A673 (cell line): ENCODE measurements at regions not wholly inside any gene's neighbourhood (a gene's known extent, or its start where the extent isn't known, plus 50 kb on each side); places are given as distances from the start of the nearest gene placed in this dataset.

Experiments
- BruUV-seq: library from RNA; stranded (reverse); fragments of 400-500 nt; replicated peaks from 2 replicates; lab custom pipeline; 2021; lab: Mats Ljungman, UMichigan
- CTCF ChIA-PET: fragments of 300-600 bp; sonication (Branson Sonifier 250); formaldehyde crosslinking; loops from one replicate; lab custom pipeline; 2022; ENCODE audit warnings: antibody characterized with exemption; lab: Charles Lee
- POLR2A ChIA-PET: fragments of 300-600 bp; sonication (Branson Sonifier 250); formaldehyde crosslinking; loops from one replicate; lab custom pipeline; 2022; ENCODE audit warnings: antibody characterized with exemption; ENCODE audit not compliant: low non-redundant PET; lab: Charles Lee
- DNase-seq: peaks from one replicate; pipeline ENCODE4 v3.0.0-alpha.2; 2015; ENCODE audit warnings: low spot score
- H3K27ac ChIP-seq: fragments of 200-600 bp; sonication (generic); 2 replicates; pipeline ENCODE4 v1.5.1; 2016; ENCODE audit warnings: mixed run types, low read depth, mild to moderate bottlenecking, mixed read lengths, antibody characterized with exemption, low read length; ENCODE audit not compliant: poor library complexity, severe bottlenecking
- H3K27me3 ChIP-seq: fragments of 200-600 bp; sonication (generic); replicated peaks from 2 replicates; pipeline ENCODE4 v1.6.1; 2017; ENCODE audit warnings: mixed run types, low read depth, mild to moderate bottlenecking, mixed read lengths, antibody characterized with exemption, low read length; ENCODE audit not compliant: insufficient read depth, poor library complexity
- H3K36me3 ChIP-seq: fragments of 200-600 bp; sonication (generic); 2 replicates; pipeline ENCODE4 v1.6.1; 2016; ENCODE audit warnings: mixed run types, mild to moderate bottlenecking, mixed read lengths, antibody characterized with exemption, low read length; ENCODE audit not compliant: insufficient read depth, poor library complexity, severe bottlenecking
- H3K4me1 ChIP-seq: fragments of 200-600 bp; sonication (generic); 2 replicates; pipeline ENCODE4 v1.6.1; 2017; ENCODE audit warnings: mixed run types, mild to moderate bottlenecking, mixed read lengths, antibody characterized with exemption, low read length; ENCODE audit not compliant: insufficient read depth, poor library complexity, severe bottlenecking
- H3K4me3 ChIP-seq: fragments of 200-600 bp; sonication (generic); 2 replicates; pipeline ENCODE4 v1.5.1; 2016; ENCODE audit warnings: low read depth, mixed run types, mild to moderate bottlenecking, mixed read lengths, low read length; ENCODE audit not compliant: poor library complexity, severe bottlenecking
- H3K9me3 ChIP-seq: fragments of 200-600 bp; sonication (generic); 2 replicates; pipeline ENCODE4 v1.6.1; 2016; ENCODE audit warnings: mixed run types, low read depth, mild to moderate bottlenecking, mixed read lengths, antibody characterized with exemption, low read length; ENCODE audit not compliant: poor library complexity, severe bottlenecking
- EZH2 ChIP-seq: fragments of 200-600 bp; sonication (generic); IDR thresholded peaks from 2 replicates; pipeline ENCODE4 v1.6.1; 2017; ENCODE audit warnings: borderline replicate concordance, low read depth, mild to moderate bottlenecking, mixed read lengths, antibody characterized with exemption, low read length; ENCODE audit not compliant: poor library complexity, severe bottlenecking
- intact Hi-C: fragments of 100-400 bp; cut with micrococcal nuclease; formaldehyde crosslinking; loops from one replicate; pipeline ENCODE4 v1.10.0; 2022; ENCODE audit not compliant: unreplicated experiment
- TF ChIP-seq, protein P1 (sequence below): fragments of 300-800, 200-600 bp; sonication (generic); conservative IDR thresholded peaks from 2 replicates; pipeline ENCODE4 v1.5.1; 2017; ENCODE audit warnings: low read depth, mild to moderate bottlenecking, antibody characterized with exemption, low read length, moderate library complexity, mixed read lengths

GRCh38 chr2:16313235-16313975 is 352.2 kb downstream of the CYRIA start:
- H3K36me3 ChIP-seq = no peaks in the 10 kb centered on the region
- intact Hi-C loops = no loop called here
- H3K4me3 ChIP-seq = no peak overlapping the region
- DNase-seq = no peak
- no peak for TF ChIP-seq EZH2
- TF ChIP-seq, protein P1, sequence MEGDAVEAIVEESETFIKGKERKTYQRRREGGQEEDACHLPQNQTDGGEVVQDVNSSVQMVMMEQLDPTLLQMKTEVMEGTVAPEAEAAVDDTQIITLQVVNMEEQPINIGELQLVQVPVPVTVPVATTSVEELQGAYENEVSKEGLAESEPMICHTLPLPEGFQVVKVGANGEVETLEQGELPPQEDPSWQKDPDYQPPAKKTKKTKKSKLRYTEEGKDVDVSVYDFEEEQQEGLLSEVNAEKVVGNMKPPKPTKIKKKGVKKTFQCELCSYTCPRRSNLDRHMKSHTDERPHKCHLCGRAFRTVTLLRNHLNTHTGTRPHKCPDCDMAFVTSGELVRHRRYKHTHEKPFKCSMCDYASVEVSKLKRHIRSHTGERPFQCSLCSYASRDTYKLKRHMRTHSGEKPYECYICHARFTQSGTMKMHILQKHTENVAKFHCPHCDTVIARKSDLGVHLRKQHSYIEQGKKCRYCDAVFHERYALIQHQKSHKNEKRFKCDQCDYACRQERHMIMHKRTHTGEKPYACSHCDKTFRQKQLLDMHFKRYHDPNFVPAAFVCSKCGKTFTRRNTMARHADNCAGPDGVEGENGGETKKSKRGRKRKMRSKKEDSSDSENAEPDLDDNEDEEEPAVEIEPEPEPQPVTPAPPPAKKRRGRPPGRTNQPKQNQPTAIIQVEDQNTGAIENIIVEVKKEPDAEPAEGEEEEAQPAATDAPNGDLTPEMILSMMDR = no peak
- BruUV-seq = no TSS peak
- ChIA-PET CTCF (no interaction called here), POLR2A (no interaction called here)
- H3K27me3 ChIP-seq = peaks cover 20% of the 10 kb centered on the region
- H3K27ac ChIP-seq = no peak overlapping the region
- no peaks in the 10 kb centered on the region for H3K4me1 ChIP-seq
- no peaks in the 10 kb centered on the region for H3K9me3 ChIP-seq

DNA sequence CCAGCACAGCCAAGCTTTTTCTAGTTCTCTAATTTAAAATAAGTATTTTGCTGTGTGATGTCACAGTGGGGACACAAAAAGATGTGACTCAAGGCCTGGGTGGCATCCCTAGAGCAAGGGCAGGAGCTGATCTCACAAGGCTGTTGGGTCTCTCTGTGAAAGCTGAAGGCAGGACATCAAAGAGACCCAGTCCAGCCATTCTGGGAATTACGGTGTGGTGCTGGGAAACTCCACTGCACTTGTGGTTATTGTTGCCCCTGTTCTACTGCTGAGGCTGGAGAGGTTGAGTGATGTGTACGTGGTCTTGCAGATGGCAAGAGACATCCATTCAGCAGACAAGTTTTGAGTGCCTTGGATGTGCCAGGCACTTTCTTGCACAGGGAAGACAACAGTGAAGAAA is 352.9 kb downstream of the CYRIA start:
- H3K27me3 ChIP-seq = peaks cover 20% of the 10 kb centered on the region
- no peak overlapping the region for H3K4me3 ChIP-seq
- TF ChIP-seq, protein P1 = no peak
- TF ChIP-seq EZH2 = no peak
- DNase-seq = no peak
- ChIA-PET CTCF (no interaction called here), POLR2A (no interaction called here)
- H3K9me3 ChIP-seq = no peaks in the 10 kb centered on the region
- no peaks in the 10 kb centered on the region for H3K4me1 ChIP-seq
- H3K36me3 ChIP-seq = no peaks in the 10 kb centered on the region
- no peak overlapping the region for H3K27ac ChIP-seq
- no TSS peak for BruUV-seq
- intact Hi-C loops = no loop called here

- H3K27ac ChIP-seq = no peak overlapping the region
- ChIA-PET POLR2A (no interaction called here), CTCF (no interaction called here)
- no peaks in the 10 kb centered on the region for H3K9me3 ChIP-seq
- H3K4me1 ChIP-seq = no peaks in the 10 kb centered on the region
- no peaks in the 10 kb centered on the region for H3K36me3 ChIP-seq
- no peak overlapping the region for H3K4me3 ChIP-seq
- no peak for TF ChIP-seq EZH2
- TF ChIP-seq, protein P1 = no peak
- no peak for DNase-seq
- BruUV-seq = no TSS peak
- H3K27me3 ChIP-seq = peaks cover 20% of the 10 kb centered on the region
- intact Hi-C loops = no loop called here
Measured at GRCh38 chr2:16311521-16312440, 353.9 kb downstream of the CYRIA start.
